Keratinocyte (primary cell): ENCODE measurements at regions not wholly inside any gene's neighbourhood (a gene's known extent, or its start where the extent isn't known, plus 50 kb on each side); places are given as distances from the start of the nearest gene placed in this dataset.

Source experiments
- EZH2 ChIP-seq: IDR thresholded peaks from one replicate; pipeline ENCODE4 v1.6.1; 2012; ENCODE audit warnings: inconsistent platforms, mild to moderate bottlenecking, low read length, moderate library complexity
- TF ChIP-seq, protein P1 (sequence below), 3 experiments: IDR thresholded peaks in 1 of 3; conservative IDR thresholded peaks in 1 of 3; optimal IDR thresholded peaks in 1 of 3; 2 replicates in 2 of 3; 3 replicates in 1 of 3; pipeline versions ENCODE3 to v1.5.1; 2011; ENCODE audit warnings: low read length in 3 of 3, mild to moderate bottlenecking in 3 of 3, moderate library complexity in 2 of 3, control low read depth in 1 of 3, inconsistent platforms in 1 of 3; ENCODE audit not compliant: insufficient read depth in 2 of 3; ENCODE audit errors: extremely low read depth in 1 of 3

DNA sequence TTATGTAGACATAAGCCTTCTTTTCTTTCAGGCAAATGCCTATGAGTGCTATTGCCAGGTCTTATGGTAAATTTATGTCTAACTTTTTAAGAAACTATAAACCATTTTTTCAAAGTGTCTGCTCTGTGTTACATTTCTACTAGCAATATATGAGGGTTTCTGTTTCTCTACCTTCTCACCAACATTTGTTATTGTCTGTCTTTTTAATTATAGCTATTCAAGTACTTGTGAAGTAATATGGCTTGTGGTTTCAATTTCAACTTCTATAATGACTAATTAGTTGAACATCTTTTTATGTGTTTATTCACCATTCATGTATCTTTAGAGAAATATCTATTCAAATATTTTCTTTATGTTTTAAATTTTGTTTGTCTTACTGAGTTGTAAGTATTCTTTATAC lies 213.1 kb upstream of the MC4R start:
- TF ChIP-seq, protein P1, sequence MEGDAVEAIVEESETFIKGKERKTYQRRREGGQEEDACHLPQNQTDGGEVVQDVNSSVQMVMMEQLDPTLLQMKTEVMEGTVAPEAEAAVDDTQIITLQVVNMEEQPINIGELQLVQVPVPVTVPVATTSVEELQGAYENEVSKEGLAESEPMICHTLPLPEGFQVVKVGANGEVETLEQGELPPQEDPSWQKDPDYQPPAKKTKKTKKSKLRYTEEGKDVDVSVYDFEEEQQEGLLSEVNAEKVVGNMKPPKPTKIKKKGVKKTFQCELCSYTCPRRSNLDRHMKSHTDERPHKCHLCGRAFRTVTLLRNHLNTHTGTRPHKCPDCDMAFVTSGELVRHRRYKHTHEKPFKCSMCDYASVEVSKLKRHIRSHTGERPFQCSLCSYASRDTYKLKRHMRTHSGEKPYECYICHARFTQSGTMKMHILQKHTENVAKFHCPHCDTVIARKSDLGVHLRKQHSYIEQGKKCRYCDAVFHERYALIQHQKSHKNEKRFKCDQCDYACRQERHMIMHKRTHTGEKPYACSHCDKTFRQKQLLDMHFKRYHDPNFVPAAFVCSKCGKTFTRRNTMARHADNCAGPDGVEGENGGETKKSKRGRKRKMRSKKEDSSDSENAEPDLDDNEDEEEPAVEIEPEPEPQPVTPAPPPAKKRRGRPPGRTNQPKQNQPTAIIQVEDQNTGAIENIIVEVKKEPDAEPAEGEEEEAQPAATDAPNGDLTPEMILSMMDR (optimal IDR thresholded peaks at IDR 0.05 in 1 of 3, IDR thresholded peaks at IDR 0.05 in 1 of 3, conservative IDR thresholded peaks at IDR 0.05 in 1 of 3; ENCODE audit: extremely low read depth in 1 of 3, insufficient read depth in 2 of 3, low read length in 3 of 3), result no peak
- TF ChIP-seq EZH2, result no peak
